CD4-positive, alpha-beta T cell treated with Interleukin-21 for 1 hour (primary cell): ENCODE measurements at regions not wholly inside any gene's neighbourhood (a gene's known extent, or its start where the extent isn't known, plus 50 kb on each side); places are given as distances from the start of the nearest gene placed in this dataset.
A peak's percentile ranks its signal among the peaks of the same experiment; 100 is the strongest.
"Not testable (repeated sequence)": the region's sequence is repeated elsewhere in the genome, so short reads cannot be mapped to it uniquely, and the experiment has no call there.

Experiments used
- DNase-seq: peaks from one replicate; pipeline ENCODE4 v3.0.0-alpha.2; 2020

DNA sequence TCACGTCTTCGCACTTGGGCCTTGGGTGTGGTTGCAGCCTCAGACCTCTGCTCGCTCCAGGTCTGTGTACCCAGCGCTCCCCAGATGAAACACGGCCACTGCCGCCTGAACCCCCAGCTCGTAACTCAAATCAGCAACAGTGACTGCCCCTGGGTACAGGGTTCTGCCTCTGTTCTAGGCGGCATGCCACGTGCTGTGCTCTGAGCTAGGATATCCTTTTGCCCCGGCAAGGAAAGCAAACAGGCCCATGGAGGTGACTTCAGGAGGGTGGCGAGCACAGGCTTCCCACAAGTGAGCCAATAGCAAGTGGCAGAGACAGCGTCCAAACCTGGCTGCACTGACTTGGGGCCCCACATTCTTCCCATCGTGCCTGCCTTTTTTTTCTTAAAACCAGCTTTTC, 96.3 kb upstream of the PZP start:
- DNase-seq, result not testable (repeated sequence)

DNA sequence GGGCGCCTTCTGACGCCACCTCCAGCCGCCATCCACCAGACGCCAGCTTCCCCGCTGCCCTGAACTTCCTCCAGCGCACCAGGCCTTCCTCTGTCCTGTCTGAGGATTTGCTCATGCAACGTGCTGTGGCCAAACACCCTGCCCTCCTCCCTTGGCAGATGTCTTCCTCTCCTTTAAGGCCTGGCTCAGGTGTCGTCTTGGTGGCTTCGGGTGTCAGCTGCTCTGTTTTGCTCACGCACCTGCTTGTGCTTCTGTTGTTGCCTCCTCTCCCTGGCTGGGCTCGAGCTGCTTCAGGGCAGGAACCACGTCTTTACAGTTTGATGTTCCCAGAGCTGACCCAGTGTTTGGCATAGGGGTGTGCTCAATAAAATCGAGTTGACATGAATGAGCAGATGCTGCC, 87.7 kb upstream of the PZP start:
- DNase-seq, result not testable (repeated sequence)

DNA sequence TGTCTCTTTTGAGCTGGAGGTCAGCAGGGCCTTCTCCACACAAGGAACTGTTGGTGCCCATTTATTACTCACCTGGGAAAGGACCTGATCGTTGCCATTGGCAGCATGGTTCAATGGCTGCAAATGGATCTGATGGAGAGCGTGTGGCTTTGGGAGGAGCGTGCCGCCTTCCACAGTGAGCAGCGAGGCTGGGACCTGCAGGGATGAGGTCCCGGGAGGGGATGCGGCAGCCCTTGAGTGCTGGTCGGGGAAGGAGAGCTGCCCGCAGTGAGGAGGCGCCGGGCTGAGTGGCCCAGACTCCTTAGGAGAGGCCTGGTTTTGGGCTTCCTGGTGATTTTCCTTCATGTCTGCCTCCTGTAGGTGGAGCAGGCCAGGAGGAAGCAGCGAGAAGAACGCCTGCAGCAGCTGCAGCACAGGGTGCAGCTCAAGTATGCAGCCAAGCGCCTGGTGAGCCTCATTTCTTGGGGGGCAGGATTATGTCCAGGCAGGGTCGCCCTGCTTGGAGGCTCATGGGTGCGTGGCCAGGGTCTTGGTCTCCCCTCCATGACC, 86.0 kb upstream of the PZP start:
- DNase-seq, result not testable (repeated sequence)

- DNase-seq, result not testable (repeated sequence)
Observed at GRCh38 chr12:9293391-9293790, 85.2 kb upstream of the PZP start.

- DNase-seq, result not testable (repeated sequence)
Observed at GRCh38 chr12:9289984-9290383, 81.8 kb upstream of the PZP start.

GRCh38 chr12:9284724-9285123, 76.5 kb upstream of the PZP start:
- not testable (repeated sequence) for DNase-seq

DNA sequence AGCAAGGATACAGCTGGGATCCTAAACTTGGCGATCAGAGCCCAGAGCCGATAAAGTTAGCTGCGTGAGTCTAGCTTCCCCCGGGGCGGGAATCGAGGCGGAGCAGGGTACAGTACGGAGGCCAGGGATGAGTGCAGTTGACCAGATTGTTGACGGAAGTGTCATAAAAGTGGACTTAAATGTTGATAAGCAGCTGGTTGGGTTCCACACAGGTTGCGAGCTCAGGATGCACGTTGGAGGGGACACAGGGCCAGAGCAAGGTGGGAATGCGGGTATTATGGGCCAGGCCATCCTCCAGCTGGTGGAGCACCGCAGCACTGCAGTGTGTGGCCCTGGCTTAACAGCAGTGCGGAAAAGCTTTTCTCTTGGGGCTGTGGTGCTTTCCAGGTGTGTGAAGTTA, 76.0 kb upstream of the PZP start:
- DNase-seq, result not testable (repeated sequence)

GRCh38 chr12:9283346-9284095, 75.3 kb upstream of the PZP start:
- DNase-seq, result peak; percentile 75

DNA sequence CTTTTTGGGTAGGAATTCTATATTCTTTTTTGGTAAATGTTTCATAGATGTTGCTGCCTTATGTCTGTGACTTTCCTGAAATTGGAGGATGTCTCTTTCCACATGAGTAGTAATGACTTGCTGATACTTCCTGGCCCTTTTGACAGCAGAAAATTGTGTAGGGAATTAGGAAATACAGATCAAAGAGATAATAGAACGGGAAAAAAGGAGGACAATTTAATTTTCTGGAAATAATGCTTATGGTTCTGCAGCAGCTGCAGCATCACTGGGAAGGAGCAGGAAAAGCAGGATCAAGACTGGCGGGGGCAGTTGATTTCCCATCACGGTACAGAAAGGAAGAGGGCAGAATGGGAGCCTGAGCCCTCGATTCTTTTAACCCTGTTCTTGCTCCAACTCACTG, 68.8 kb upstream of the PZP start:
- DNase-seq, result no peak

DNA sequence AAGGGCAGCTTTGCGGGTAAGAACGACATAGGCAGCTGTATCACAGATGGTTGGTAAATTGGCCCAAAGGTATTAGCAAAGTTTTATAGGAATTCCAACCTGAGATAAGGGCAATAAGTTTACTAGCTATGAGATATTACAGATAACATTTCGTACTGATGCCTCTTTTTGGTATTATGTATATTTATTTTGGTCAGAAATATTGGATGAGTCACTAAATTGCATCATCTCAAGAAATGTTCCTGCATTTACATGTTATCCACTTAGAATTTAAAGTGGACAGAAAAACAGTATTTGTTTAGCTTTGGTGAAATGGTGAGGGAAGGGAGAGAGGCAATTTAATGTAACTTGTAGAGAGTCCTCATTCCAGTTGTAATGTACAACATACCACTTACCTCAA, 65.1 kb upstream of the PZP start:
- no peak for DNase-seq

DNA sequence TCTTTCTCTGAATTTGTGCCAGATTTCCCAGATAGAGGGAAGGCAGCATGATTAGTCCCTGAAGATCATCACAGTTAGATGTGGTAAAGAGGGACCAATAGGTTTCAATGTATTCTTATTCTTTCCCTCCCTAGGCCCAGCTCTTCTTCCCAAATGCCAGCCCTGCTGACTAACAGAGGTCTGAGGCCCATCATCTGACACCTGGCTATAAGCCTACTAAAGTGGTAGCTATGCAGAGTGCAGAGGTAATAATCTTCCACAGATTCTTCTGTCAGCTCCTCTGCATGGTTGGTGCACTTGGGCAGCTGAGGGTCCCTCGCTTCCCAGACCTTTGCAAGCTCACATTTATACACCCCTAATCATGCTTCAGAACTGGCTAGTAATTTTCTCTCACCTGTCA, 63.7 kb upstream of the PZP start:
- DNase-seq, result no peak

GRCh38 chr12:9264546-9264945, 56.4 kb upstream of the PZP start:
- DNase-seq, result no peak

- DNase-seq, result no peak
Observed at GRCh38 chr12:9260931-9261330, 52.7 kb upstream of the PZP start.

DNA sequence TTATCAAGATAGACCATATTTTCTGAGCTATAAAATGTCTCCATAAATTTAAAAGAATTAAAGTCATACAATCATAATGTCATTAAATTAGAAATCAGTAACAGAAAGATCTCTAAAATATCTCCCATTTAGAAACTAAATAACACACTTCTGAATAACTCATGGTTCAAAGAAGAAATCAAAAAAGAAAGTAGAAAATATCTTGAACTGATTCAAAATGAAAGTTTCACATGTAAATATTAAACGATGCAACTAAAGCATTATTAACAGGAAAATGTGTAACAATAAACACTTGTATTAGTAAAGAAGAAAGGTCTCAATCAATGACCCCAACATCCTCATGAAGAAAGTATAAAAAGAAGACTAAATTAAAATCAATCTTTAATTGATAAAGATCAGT, 50.5 kb upstream of the PZP start:
- no peak for DNase-seq
